Glutamatergic neuron (in vitro differentiated cells): ENCODE measurements at regions not wholly inside any gene's neighbourhood (a gene's known extent, or its start where the extent isn't known, plus 50 kb on each side); places are given as distances from the start of the nearest gene placed in this dataset. TPM values are rescaled to one million over a fixed set of nuclear protein-coding genes. Genes with fewer than 3 reads are reported as not detected.

Experiments used
- microRNA-seq: library from miRNA; unstranded; fragments of <30 nt; microRNA quantifications from one replicate; pipeline ENCODE4, GENCODE V29; 2020; ENCODE audit not compliant: unreplicated experiment

Small RNA genes lying in the stretch of these regions (microRNA-seq; reads per million reads assigned to microRNA genes)
- not detected for gene MIR548AJ1
